CD4-positive, alpha-beta T cell treated with Interferon alpha-2 for 1 hour (primary cell): ENCODE measurements at regions not wholly inside any gene's neighbourhood (a gene's known extent, or its start where the extent isn't known, plus 50 kb on each side); places are given as distances from the start of the nearest gene placed in this dataset.

Experiments used
- DNase-seq, 2 donors: peaks; one replicate each; pipeline ENCODE4 v3.0.0-alpha.2; 2020 to 2022

DNA sequence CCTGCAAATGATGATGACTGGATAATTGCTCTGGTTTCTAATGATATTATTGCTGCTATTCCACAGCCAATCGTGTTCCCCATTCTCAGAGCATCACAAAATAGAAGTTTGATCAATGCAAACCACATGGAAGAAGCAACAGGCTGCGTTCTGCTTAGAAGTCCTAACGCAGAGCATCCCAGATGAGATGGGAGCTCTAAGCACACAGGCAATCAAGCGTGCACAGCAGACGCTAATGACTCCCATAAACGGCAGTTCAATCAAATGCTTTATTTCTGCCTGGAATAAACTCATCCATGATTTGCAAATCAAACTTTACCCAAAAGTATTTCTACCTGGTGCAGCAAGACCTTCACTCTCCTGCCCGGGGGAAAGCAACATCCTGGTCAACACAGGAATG lies 304.2 kb downstream of the FBXO15 start:
- no peak for DNase-seq

DNA sequence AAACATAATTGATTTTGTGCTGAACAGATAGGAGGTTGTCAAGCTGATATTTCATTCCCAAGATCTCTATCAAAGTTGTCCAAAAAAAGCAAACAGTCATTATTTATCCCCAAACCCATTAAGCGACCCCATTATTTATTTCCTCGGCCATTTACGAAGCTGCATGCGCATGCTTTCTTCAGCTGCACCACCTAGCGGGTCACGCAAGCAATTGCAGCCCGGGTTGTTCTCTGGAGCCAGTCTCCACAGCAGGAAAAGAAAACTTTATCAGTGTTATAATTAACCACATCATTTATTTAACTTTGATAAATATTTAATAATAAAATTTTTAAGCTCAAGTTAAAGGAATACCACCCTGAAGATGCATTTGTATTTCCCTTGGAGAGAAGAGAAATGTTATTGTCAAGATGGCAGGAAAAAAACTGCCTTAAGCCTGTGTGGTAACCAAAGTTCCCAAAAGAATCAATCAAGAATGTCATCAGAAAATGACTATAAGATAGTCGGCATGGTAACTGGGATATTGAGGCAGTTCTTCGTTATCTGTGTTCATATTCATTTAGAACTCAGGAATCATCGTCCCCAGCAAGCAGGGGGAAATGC lies 304.7 kb downstream of the FBXO15 start:
- peak; percentile 14 to 27 for DNase-seq

DNA sequence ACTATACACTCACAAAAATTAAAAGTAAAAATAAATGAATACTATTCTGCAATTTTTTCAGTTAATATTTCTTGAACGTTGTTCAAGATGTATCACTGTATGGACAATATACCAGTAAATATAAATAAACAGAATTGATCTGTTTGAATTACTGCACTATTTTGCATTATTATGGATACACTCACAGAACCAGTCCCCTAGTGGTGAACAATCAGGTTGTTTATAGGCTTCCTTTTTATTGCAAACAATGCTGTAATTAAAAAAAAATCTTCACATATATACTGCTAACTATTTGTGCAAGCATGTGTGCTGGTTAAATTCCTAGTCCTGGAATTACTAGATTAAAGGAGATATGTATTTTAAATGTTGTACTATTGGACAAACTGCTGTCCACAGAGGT lies 306.0 kb downstream of the FBXO15 start:
- no peak for DNase-seq

DNA sequence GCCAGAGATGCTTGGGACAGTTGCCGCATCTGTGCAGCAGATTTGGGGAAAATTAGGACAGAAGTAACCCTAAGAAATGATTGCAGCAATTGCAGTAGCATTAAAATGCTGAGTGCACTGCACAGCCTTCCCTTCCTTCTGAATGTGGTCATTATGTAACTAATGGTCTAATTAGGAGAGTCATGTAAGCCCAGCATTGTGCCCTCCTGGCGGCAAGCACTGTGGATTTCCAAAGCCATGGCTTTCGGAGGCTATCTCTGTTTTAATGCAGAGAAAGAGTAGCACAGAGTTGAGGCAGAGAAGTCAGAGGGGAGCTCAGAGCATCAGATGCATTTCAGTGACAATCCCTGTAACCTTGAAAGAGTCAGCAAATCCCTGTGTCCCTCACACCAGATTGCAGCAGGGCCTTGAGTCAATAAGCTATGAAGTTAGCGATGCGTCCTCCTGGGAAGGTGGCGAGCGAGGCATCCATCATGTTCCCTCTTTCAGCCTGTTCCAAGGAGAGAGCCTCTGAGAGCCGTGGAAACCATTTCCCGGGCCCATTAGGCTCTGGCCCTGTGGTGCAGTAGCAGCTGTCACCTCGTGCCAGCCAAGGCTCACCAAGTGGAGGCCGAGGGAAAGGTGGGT lies 307.2 kb downstream of the FBXO15 start:
- no peak for DNase-seq

DNA sequence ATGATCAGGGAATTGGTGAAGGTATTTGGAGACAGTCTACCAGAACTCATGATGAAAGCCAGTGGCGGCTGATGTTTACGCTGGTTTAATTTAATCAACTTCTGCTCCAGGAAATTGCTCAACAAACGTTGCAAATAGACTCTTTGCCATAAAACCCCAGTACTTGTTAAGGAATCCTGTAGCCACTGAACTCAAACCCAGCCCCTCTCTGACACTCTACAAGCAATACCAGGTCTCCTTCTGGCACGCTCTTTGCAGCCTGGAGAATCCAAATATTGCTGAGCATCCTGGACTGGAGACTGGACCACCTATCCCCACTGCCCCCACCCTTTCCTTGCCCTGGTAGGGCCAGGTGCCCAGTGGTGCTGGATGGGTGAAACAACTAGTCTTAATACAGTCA lies 308.2 kb downstream of the FBXO15 start:
- no peak for DNase-seq

DNA sequence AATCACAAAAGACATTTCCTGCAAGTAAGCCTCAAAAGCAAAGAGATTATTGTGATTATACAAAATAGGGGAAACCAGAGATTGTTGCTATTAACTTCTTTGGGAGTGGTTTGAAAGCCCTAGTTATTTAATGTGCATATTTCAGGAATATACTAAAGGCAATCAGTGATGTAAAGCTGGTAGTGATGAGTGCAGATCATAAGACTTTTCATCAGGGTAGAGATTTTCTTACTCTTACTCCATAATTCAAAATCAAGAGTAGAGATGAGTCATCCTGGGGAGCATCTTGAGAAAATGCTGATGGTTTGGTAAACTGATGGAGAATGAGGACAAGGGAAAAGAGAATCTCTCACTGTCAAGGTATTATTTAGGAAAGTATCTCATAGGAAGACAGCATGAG lies 309.5 kb downstream of the FBXO15 start:
- DNase-seq, result no peak

DNA sequence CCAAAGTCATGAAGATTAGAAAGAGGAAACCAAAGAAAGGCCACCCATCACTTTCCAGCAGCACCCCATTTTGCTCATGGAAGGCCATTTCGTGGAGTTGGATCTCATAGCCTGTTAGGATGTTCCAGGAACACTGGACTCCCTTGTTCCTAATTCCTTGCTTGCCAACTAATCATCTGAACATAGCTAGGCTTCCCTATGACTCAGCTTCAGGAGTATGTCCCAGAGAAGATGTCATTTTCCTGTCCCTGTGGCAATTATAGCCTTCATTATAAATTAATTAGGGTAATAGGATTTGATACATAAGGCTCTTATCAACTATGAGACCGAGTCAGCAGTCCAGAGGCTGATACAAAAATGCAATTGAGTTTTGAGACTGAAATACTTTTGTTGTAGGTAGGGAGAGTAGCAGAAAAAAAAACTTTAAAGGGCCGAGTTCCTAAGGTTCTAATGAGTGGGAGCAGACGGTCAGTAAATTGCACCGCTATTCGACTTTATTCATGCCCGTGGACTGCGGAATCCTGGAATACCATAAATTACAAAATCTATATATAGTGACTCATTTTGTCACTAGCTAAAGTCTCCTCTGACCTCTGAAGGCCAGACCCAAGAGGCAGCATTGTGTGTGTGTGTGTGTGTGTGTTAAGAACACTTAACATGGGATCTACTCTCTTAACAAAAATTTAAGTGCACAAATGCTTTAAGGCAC lies 311.8 kb downstream of the FBXO15 start:
- no peak for DNase-seq

DNA sequence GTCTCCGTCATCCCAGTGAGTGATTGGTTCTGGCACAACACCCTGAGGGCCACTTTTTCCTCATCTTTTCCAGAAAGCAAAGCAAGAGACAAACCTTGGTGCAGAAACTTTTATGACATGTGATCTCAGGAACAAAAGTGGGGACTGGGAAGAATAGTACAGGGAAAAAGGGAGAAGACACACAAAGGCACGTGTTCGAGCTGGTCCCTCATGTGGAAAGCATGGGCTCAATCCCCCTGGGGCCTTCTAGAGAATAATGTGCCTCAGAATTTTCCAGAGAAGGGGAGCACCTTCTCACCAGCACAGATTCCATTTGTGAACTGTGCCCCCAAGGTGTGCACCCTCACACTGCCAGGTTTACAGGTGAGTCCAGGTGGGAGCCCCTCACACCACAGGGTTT lies 312.6 kb downstream of the FBXO15 start:
- no peak for DNase-seq

DNA sequence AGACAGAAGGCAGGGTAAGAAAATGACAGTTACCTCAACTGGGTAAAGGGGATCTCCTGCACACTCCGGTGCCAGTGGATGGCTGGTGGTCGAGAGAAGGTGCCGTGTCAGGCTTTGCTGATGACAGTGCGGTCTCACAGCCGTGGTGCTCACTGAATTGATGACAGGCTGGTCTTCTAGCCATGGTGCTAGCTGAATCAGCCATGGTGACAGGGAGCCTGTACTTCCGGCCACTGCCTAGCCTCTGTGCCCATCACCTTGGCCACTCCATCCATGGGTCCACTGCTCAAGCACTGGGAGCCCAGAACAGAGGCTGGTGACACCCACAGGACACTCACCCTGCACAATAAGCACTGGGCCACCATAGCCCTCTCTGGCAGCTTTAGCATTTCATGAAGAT lies 315.9 kb downstream of the FBXO15 start:
- DNase-seq, result no peak

DNA sequence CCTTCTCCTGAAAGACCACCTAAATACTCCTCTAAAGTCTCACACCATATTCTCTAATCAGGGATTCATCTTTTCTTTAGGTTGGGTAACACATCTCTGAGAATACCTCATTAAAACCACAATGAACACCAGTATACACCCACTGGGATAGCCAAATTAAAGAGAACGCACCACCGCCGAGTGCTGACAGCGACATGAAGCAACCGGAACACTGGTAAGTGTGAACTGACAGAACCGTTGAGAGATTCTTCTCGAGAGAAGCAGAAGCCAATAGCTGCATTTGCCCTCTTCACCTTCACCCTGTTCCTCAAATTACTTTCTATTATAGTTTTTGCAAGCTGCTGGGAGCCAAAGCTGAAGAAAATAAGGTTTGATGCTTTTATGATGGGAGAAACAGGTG lies 318.5 kb downstream of the FBXO15 start:
- no peak for DNase-seq

DNA sequence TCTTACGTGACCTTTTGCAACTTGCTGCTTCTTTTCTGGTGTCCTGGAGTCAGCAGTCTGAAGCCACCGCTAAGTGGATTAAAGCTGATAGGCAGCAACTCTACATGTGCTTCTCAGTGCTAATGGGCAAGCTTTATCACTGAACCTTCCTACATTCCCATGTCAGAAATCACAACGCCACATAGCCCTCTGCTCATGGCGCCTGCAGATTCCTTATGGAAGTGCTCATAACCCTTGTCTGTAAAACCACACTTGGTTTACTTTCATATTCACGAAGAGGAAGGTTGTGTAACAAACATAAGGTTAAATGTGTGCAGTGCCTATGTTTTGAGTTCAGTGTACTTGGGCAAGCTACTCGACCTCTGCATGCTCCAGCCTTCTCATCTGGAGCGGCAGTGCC lies 319.8 kb downstream of the FBXO15 start:
- DNase-seq, result no peak

DNA sequence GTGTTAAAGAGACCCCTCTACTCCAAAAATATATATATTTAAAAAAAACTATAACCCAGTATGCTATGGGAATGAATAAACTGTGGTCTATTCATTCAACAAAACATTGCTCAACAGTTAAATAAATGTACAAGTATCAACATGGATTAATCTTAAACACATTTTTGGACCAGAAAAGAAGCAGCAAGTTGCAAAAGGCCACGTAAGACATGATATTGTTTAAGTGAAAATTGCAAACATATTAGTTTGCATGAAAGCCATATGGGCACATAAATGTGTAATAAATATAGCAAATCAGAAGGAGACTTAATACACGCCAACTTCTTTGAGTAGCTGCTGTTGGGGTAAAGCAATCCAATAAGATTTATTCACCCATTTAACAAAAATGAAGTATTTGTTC lies 321.5 kb downstream of the FBXO15 start:
- no peak for DNase-seq

DNA sequence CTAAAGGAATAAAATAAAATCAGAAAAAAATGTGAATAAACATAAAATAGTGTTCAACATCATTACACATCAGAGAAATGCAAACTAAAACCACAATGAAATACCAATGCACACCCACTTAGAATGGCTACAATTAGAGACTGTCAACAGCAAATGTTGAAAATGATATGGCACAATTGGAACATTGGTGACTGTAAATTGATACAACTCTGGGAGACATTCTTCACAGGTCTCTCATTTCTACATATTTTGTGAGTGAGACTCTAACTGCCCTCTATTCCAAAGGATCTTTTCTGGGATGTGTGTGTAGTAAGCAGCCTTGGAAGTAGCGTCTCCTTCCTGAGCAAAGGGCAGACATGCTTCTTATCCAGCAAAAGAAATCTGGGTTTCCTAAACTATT lies 323.0 kb downstream of the FBXO15 start:
- no peak for DNase-seq

DNA sequence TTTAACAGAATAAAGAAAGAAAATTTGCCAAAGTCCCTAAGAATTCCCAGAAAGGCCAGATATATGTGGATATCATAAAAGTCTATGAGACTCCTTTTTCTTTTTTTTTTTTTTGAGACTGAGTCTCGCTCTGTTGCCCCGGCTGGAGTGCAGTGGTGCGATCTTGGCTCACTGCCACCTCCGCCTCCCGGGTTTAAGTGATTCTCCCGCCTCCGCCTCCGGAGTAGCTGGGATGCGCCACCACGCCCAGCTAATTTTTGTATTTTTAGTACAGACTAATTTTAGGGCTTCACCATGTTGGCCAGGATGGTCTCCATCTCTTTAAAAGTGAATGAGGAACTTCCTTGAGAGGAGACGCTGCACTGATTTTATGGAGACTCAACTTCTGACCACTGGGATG lies 335.2 kb downstream of the FBXO15 start:
- no peak for DNase-seq

DNA sequence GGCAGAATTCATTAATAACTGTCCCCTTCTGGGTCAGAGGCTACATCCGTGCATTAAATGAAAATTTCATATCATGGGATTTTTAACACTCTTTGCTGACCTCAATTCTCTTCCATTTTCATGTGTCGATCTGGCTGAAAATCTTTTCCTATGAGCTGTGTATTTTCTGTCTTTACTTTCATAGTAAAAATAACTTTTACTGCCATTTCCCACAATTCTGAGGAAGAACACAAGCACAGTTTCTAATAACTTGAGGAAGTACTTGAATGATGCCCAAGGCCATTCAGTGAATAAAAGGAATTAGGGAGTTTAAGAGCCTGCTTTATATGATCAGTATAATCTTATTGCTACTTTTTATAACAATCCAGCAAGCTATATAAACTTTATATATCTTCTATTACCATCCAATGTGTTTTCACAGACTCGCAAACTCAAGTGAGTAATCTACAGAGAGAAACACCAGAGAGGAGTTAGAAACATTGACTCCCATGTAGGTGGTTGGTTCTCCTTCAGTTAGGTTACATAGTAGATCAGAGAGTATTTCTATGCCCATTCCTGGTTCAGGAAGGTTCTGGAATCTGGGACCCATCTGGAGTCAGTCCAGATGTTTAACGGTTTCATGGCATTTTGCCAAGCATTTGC lies 340.0 kb downstream of the FBXO15 start:
- no peak for DNase-seq

DNA sequence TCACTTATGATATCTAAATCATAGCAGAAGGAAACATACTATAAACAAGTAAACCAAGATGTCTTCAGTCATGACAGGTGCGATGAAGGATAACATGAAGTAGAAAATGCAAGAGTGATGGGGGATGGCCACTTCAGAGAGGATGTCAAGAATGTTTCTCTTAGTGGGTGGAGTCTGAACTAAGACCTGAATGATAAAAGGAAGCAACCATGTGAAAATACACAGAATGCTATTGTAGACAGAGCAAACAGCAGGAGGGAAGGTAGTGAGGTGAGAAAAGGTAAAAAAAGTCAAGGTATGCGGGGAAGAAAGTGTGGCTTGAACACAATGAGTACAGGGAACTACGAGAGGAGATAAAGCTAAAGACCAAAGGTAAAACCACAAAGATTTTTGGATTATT lies 341.6 kb downstream of the FBXO15 start:
- DNase-seq, result no peak

DNA sequence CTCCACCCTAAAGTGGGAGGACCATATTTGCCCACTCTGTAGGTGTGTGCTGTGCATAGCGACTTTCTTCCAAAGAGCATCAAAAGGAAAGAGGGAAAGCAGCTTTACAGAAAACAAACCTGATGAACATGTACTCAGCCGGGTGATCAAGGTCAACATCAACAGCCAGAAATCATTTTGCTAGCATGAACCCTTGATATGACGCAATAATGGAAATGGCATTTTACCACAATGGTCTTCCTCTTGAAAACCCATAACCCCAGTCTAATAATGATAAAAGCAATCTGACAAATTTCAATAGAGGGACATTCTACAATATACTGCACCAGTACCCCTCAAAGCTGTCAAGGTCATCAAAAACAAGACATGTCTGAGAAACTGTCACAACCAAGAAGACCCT lies 350.2 kb downstream of the FBXO15 start:
- DNase-seq, result no peak

DNA sequence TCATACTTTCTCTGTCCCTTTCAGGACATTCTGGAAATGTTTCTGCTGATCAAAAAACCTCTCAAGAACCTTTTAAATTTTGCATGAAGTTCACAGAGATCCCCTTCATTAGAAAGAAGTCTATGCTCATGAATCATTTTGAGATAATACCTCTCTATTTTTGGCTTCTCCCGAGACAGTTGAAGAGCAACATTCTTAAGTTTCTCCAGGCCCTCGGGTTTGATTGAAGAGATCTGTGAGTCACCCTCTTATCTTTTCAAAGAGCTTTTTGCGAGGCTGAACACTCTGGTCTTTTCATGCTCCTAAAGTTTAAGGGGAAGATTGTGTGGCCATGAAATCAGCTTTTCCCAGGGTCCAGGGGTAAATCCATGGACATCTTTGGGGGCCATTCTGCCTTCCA lies 354.2 kb downstream of the FBXO15 start:
- DNase-seq, result no peak

DNA sequence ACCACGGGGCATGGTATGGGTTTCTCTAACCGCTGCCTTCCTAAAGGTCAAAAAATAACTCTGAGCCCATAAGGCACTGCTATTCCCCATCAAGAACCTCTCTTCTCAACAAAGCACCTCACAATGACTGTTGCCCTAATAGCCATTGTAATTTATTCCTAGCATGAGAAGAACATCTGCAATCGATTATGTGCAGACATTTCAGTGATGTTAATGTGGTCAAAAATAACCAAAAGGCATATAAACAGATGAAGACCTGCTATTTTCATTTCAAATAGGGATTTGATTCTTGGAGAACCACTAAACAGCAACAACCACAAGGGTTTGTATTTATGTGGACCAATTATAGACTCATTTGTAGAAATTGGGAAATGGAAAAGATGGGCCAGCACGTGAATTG lies 356.6 kb downstream of the FBXO15 start:
- DNase-seq, result no peak

DNA sequence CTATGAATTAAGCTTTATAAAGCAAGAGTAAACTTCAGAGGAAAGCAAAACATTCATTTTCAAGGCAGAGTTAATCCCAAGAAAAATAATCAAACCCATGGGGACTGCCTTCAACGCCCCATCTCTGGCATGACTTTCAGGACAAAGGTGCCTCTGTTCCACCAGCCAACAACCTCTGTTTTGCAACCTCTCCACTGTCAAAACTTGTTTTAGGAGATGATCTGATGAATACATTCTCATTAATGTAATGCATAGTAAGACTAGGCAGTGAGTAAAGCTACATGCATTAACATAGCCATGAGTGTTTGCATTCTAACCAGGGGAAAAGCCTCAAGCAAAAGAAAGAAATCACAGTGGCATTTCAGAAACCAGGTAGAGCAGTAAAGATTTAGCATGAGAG lies 357.0 kb downstream of the FBXO15 start:
- no peak for DNase-seq

DNA sequence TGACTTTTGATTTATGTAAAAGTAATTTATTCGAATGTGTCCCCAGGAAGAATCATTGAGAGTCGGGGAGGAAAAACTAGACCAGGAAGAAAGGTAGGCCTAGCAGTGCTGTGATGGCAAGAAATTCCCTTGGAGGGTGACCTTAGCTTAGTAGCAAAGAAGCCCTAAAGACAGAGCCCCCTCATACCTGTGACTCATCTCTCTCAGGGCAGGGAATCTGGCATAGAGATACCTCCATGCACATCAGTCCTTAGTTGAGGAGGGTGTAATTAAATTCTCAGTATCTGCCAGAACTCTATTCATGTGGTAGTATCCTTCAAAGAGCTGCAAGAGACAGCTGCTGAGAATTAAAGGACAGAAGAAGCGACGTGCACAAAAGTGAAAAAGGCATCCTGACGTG lies 360.3 kb downstream of the FBXO15 start:
- DNase-seq, result no peak

DNA sequence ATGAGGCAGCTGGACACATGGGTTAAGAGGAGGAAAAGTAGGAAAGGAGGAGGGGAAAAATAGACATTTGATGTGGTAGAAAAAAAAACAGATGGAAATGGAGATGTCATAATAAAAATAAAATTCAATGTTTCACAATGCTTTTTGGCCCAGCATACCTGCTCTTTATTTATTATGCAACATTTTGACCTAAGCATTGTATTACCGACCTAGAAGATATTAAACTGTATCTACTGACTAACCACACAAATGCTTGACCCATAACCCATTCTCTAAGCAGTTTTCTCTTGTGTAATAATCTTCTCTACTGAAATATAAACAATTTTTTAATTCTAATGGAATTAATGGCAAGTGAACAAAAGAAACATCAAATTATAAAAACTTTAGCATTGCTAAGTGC lies 362.3 kb downstream of the FBXO15 start:
- DNase-seq, result no peak

DNA sequence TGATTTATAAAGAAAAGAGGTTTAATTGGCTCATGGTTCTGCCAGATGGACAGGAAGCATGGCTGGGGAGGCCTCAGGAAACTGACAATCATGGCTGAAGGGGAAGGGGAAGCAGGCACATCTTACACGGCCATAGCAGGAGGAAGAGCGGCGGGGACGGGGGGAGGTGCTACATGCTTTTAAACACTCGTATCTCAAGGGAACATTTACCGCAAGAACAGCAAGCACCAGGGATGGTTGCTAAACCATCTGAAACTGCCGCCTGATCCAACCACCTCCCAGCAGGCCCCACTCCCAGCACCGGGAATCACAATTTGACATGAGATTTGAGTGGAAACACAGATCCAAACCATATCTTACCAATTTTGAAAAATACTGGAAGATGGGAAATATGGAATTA lies 362.8 kb downstream of the FBXO15 start:
- DNase-seq, result no peak

DNA sequence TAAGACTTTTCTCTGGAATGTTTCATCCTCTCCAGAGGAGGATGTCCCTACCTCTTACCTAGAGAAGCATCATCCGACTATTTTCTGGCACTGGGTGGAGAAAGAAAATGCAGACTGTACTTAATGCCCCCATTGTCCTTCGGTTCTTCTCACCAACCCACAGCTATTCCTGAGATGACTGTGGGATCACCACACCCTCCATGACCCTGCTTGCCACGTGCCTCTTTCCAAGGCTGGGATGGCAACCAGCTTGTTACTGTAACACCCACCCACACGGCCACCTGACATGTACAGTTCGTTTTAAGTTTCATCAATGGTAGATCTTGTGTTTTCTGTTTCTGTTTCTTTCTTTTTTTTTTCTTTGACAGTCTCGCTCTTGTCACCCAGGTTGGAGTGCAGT lies 365.2 kb downstream of the FBXO15 start:
- no peak for DNase-seq
